Sigmoid colon (tissue), 3 donors: ENCODE measurements at regions not wholly inside any gene's neighbourhood (a gene's known extent, or its start where the extent isn't known, plus 50 kb on each side); places are given as distances from the start of the nearest gene placed in this dataset.

Experiments
- CTCF ChIP-seq, 4 experiments: fragments of 450-650 bp in 3 of 4; fragments of 200-600 bp in 1 of 4; IDR thresholded peaks; one replicate each; pipeline ENCODE4 v1.5.1; 2016 to 2019; ENCODE audit warnings: antibody characterized with exemption in 4 of 4, mild to moderate bottlenecking in 3 of 4, moderate library complexity in 2 of 4
- POLR2A ChIP-seq, 2 donors: fragments of 450-650 bp; IDR thresholded peaks; one replicate each; pipeline ENCODE4 v1.6.1; 2016; ENCODE audit warnings: antibody characterized with exemption in 2 of 2, mild to moderate bottlenecking in 2 of 2, moderate library complexity in 2 of 2

- TF ChIP-seq CTCF (IDR thresholded peaks at IDR 0.05) (no peak), POLR2A (IDR thresholded peaks at IDR 0.05) (no peak)
Measured at GRCh38 chr5:124662181-124662781, 84.2 kb downstream of the ZNF608 start.
